Astrocyte (in vitro differentiated cells and primary cell): ENCODE measurements at regions not wholly inside any gene's neighbourhood (a gene's known extent, or its start where the extent isn't known, plus 50 kb on each side); places are given as distances from the start of the nearest gene placed in this dataset.

Experiments
- EZH2 ChIP-seq: IDR thresholded peaks from 2 replicates; pipeline ENCODE4 v1.6.1; 2012; ENCODE audit warnings: mild to moderate bottlenecking, low read length, inconsistent platforms; ENCODE audit not compliant: insufficient read depth
- TF ChIP-seq, protein P1 (sequence below): IDR thresholded peaks from 2 replicates; pipeline ENCODE4 v1.5.1; 2011; ENCODE audit warnings: low read depth, mild to moderate bottlenecking, inconsistent platforms, low read length, moderate library complexity; ENCODE audit not compliant: insufficient read depth

- TF ChIP-seq EZH2, result no peak
- TF ChIP-seq, protein P1, sequence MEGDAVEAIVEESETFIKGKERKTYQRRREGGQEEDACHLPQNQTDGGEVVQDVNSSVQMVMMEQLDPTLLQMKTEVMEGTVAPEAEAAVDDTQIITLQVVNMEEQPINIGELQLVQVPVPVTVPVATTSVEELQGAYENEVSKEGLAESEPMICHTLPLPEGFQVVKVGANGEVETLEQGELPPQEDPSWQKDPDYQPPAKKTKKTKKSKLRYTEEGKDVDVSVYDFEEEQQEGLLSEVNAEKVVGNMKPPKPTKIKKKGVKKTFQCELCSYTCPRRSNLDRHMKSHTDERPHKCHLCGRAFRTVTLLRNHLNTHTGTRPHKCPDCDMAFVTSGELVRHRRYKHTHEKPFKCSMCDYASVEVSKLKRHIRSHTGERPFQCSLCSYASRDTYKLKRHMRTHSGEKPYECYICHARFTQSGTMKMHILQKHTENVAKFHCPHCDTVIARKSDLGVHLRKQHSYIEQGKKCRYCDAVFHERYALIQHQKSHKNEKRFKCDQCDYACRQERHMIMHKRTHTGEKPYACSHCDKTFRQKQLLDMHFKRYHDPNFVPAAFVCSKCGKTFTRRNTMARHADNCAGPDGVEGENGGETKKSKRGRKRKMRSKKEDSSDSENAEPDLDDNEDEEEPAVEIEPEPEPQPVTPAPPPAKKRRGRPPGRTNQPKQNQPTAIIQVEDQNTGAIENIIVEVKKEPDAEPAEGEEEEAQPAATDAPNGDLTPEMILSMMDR, result no peak
Measured at GRCh38 chr16:51243936-51244436, 92.9 kb upstream of the SALL1 start.
